A204.1 (cell line): ENCODE measurements at regions not wholly inside any gene's neighbourhood (a gene's known extent, or its start where the extent isn't known, plus 50 kb on each side); places are given as distances from the start of the nearest gene placed in this dataset.

Experiments used
- FAIRE-seq: peaks from 2 replicates; lab custom pipeline; 2012; peaks lifted over from hg19 to GRCh38; lab: Jason Lieb, UNC

- no peak for FAIRE-seq
Observed at GRCh38 chr19:46945694-46946489, 73.7 kb upstream of the NPAS1 start.

DNA sequence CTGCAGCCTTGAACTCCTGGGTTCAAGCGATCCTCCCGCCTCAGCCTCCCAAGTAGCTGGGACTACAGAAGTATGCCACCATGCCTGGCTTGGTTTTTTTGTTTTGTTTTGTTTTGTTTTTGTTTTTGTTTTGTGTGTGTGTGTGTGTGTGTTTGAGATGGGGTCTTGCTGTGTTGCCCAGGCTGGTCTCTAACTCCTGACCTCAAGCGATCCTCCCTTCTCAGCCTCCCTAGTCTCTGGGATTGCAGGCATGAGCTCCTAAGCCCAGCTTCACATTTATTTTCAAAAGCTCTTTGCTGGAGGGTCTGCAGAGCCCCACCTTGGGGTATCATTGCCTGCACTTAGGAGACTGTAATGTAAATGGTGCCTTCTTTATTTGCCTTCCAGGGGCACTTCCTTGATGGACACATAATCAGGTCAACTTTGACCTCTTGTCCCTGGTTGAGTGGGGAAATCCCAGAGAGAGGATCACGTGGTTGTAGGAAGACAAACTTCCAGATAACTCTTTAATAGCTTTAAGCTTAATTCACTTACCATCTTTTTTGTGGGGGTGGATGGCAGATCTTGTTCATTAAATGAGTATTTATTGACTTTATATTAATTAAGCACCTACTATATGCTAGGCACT lies 72.9 kb upstream of the NPAS1 start:
- FAIRE-seq = no peak

DNA sequence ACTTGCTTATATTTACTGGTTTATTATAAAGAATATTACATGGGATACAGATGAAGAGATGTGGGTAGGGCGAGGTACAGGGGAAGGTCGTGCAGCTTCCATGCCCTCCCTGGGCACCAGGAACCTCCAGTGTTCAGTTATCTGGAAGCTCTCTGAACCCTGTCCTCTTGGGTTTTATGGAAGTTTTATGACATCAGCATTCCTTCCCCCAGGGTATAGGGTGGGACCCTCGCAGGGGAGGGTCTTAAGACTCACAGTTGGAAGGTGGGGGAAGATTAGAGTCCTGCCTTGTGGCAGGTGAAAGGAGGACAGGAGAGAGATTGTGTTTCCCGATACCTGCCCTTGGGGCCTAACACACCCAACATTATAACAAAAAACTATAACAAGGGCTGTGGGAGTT lies 71.8 kb upstream of the NPAS1 start:
- no peak for FAIRE-seq

- FAIRE-seq = no peak
Observed at GRCh38 chr19:46950526-46951170, 69.0 kb upstream of the NPAS1 start.

DNA sequence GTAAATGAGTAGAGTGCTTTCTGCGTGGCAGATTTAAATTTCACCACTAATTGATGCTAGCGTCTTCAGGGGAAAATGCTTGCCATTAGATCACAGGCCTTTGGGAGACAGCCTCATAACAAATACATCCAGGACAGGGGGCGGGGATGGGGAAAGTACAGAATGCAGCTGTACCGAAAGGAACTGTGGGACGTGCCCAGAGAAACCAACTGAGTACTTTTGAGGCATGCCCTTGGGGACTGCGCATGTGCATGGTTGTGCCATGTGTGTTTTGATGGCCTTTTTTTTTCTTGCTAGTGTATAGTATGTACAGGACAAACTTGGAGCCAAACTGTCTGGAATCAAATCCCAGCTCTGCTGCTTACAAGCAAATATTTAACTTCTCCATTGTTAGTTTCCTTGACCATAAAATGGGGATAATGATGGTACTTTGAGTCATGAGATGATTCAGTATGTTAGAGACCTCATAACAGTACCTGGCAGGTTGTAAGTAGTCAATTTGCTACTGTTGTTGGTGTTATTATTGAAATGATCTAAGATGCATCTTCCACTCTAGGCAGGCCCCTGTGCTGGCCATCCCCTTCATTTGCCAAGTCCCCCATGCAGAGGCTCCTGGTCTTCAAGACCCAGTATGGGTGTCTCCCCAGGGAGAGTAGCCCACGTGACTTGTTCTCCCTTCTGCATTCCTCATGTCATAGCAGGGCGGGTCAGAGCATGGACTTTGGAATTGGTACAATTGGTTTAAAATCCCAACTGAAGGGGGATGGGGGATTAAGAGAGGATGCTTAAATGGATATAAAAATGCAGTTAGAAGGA lies 68.3 kb upstream of the NPAS1 start:
- FAIRE-seq = no peak

DNA sequence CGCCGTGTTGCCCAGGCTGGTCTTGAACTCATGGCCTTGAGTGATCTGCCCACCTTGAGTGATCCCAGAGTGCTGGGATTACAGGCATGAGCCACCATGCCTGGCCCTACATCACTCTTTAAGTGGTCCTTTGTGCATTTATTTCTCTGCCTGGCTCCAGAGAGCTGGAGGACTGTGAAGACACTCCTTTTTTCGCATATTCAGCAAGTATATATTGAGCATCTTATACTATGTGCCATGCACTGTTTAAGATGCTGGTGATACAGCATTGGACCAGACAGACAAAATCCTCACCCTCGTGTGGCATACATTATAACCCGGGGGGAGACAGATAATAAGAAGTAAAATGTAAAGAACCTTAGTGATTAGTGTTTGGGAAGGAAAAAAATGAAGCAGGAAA lies 66.8 kb upstream of the NPAS1 start:
- no peak for FAIRE-seq

GRCh38 chr19:46953955-46954501 lies 65.6 kb upstream of the NPAS1 start:
- no peak for FAIRE-seq

- FAIRE-seq = no peak
Observed at GRCh38 chr19:46954502-46954992, 65.1 kb upstream of the NPAS1 start.

DNA sequence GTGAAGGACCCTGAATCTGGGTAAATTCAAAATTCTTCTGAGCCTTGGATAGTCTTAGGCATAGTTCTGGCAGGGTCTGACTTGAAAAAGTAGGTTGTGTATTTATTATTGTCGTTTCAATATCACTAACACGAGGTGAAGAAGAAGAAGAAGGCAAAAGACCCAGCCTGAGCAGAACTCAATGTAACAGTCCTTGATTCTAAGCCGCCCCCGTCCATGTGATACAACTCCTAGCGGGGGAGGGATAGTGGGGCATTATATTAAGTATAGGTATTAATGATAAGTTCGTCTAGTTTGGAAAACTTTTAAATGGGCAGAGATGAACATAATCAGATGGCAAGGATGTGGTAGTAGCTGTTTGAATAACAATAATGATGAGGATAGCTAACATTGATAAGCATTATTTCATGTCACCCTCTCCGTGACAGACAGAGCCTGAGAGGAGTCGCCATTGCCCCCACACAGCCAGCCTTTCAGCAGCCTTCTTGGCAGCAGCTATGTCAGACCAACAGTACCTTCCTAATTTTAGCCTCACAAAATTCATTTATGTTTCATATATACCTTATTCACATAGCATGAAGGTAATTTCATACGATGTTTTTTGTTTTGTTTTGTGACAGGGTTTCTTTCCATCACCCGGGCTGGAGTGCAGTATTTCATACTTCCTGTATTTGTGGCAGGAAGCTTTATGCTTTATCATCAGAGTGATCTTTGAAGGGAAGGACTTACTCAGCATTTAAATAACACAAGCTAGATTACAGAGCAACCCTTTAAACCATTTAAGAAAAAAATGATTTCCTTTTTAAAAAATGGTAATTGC lies 64.4 kb upstream of the NPAS1 start:
- no peak for FAIRE-seq

DNA sequence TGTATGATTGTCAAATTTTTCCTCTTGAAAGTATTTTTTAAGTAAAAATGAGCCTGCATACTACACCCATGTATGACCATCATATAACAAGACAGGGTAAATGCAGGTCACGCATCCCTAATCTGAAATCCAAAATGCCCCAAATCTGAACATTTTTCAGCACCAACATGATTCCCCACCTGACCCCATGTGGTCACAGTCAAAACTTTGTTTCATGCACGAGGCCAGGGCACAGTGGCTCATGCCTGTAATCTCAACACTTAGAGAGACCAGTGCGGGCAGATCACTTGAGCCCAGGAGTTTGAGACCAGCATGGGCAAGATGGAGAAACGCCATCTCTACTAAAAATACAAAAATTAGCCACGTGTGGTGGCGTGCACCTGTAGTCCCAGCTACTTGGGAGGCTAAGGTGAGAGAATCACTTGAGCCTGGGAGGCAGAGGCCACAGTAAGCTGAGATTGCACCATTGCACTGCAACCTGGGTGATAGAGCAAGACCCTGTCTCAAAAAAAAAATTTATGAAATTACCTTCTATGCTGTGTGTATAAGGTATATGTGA lies 63.7 kb upstream of the NPAS1 start:
- no peak for FAIRE-seq

DNA sequence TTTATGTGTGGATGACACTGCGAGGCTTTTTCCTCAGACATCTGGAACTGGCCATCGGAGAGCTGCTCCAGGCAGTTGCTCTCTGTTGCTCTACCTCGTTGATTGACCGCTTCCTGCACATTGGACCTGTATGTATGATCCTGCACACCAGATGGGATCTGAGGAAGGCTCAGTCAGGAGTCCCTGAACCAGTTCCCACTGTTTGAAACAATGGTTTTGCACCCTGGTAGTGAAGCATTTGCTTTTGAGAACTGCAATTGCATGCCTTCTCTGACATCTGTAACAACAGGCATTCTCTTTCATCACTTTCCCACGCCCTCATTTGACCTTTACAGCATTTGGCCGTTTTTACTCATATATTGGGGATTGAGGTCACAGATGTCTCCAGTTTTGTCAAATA lies 61.1 kb upstream of the NPAS1 start:
- no peak for FAIRE-seq

- FAIRE-seq = no peak
Observed at GRCh38 chr19:46959894-46960556, 59.6 kb upstream of the NPAS1 start.

GRCh38 chr19:46962030-46962570 lies 57.5 kb upstream of the NPAS1 start:
- FAIRE-seq = no peak

DNA sequence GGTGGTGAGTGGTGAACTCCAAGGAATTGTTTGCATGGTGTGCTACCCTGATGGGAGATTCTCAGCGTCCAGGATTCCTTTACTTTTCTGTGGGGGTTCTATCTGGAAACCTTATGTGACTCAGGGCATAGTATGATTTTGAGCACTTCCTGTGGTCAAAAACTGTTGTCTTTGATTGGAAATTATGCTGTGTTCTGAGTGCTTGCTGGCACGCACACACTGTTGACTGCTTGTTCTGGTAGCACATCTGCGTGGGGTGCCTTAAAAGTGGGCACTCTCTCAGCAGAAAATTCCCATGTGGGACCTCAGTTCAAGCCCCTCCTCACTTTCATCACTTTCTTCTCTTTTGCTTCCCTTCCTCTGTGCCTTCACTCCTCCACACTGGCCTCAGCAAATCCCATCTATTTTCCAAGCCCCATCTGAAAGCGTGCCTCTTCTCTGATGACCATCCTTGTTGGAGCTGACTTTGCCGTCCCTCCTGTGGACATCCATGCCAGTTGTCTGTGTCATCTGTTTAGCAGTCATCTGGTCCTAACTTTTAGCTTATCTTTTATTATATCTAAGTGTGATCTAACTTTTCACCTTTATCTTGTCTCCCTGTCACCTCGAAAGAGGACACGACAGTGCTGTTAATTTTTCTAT lies 56.4 kb upstream of the NPAS1 start:
- FAIRE-seq = no peak

GRCh38 chr19:46967578-46968032 lies 52.0 kb upstream of the NPAS1 start:
- FAIRE-seq = no peak
